Mesendoderm (in vitro differentiated cells): ENCODE measurements at regions not wholly inside any gene's neighbourhood (a gene's known extent, or its start where the extent isn't known, plus 50 kb on each side); places are given as distances from the start of the nearest gene placed in this dataset.
"Not testable (repeated sequence)": the region's sequence is repeated elsewhere in the genome, so short reads cannot be mapped to it uniquely, and the experiment has no call there.

Source experiments
- DNase-seq: peaks from one replicate; pipeline ENCODE4 v3.0.0; 2013
- H2AK5ac ChIP-seq: 2 replicates; pipeline ENCODE4 v1.6.1; 2013; ENCODE audit warnings: low read length, inconsistent platforms
- H2BK120ac ChIP-seq: 2 replicates; pipeline ENCODE4 v1.6.1; 2013; ENCODE audit warnings: low read depth, mild to moderate bottlenecking, low read length, moderate library complexity, mixed read lengths
- H2BK15ac ChIP-seq: replicated peaks from 2 replicates; pipeline ENCODE4 v1.6.1; 2013; ENCODE audit warnings: low read depth, mild to moderate bottlenecking, moderate library complexity
- H2BK5ac ChIP-seq: 2 replicates; pipeline ENCODE4 v1.6.1; 2013; ENCODE audit warnings: low read length, inconsistent platforms
- H3K18ac ChIP-seq: 2 replicates; pipeline ENCODE4 v1.6.1; 2013; ENCODE audit warnings: mild to moderate bottlenecking, low read length, mixed read lengths
- H3K23ac ChIP-seq: one replicate; pipeline ENCODE4 v1.6.1; 2013; ENCODE audit warnings: low read length
- H3K27ac ChIP-seq: 2 replicates; pipeline ENCODE4 v1.5.1; 2013; ENCODE audit warnings: low read depth, mild to moderate bottlenecking, inconsistent platforms, low read length, moderate library complexity
- H3K27me3 ChIP-seq: 2 replicates; pipeline ENCODE4 v1.6.1; 2013; ENCODE audit warnings: low read length, control low read depth, mild to moderate bottlenecking, inconsistent platforms; ENCODE audit not compliant: insufficient read depth, poor library complexity
- H3K36me3 ChIP-seq: 2 replicates; pipeline ENCODE4 v1.6.1; 2013; ENCODE audit warnings: low read length, inconsistent platforms; ENCODE audit not compliant: control insufficient read depth, insufficient read depth
- H3K4ac ChIP-seq: one replicate; pipeline ENCODE4 v1.6.1; 2013; ENCODE audit warnings: low read depth, mild to moderate bottlenecking, low read length, moderate library complexity
- H3K4me1 ChIP-seq: 2 replicates; pipeline ENCODE4 v1.6.1; 2013; ENCODE audit warnings: low read depth, low read length, inconsistent platforms; ENCODE audit not compliant: control insufficient read depth
- H3K4me2 ChIP-seq: 2 replicates; pipeline ENCODE4 v1.6.1; 2013; ENCODE audit warnings: low read length
- H3K4me3 ChIP-seq: 2 replicates; pipeline ENCODE4 v1.5.1; 2013; ENCODE audit warnings: mild to moderate bottlenecking, low read length
- H3K56ac ChIP-seq: one replicate; pipeline ENCODE4 v1.6.1; 2013; ENCODE audit warnings: low read length
- H3K79me1 ChIP-seq: 2 replicates; pipeline ENCODE4 v1.6.1; 2013; ENCODE audit warnings: low read length, inconsistent platforms
- H3K79me2 ChIP-seq: 2 replicates; pipeline ENCODE4 v1.6.1; 2013; ENCODE audit warnings: mild to moderate bottlenecking, low read length; ENCODE audit not compliant: control insufficient read depth, insufficient read depth
- H3K9ac ChIP-seq: 2 replicates; pipeline ENCODE4 v1.6.1; 2013; ENCODE audit warnings: low read length, inconsistent platforms
- H4K5ac ChIP-seq: one replicate; pipeline ENCODE4 v1.6.1; 2013; ENCODE audit warnings: low read length
- H4K8ac ChIP-seq: one replicate; pipeline ENCODE4 v1.6.1; 2013; ENCODE audit warnings: low read depth, mild to moderate bottlenecking, control low read depth, low read length, moderate library complexity
- WGBS: extraction: QIAGEN DNeasy Blood & Tissue Kit; methylation state at CpG from one replicate; pipeline ENCODE4 v1.1.7; 2013; ENCODE audit warnings: low lambda C conversion rate, missing lambda C conversion rate; ENCODE audit not compliant: insufficient coverage; ENCODE audit errors: extremely low coverage; 5-methylcytosine and 5-hydroxymethylcytosine counted together

GRCh38 chr3:198170781-198171180 is 210.8 kb downstream of the LMLN start:
- not testable (repeated sequence) for H3K9ac ChIP-seq, H3K4me2 ChIP-seq, H3K23ac ChIP-seq, DNase-seq, H2BK15ac ChIP-seq, H2BK5ac ChIP-seq, H4K8ac ChIP-seq, H3K4me1 ChIP-seq, H3K27me3 ChIP-seq, H3K4me3 ChIP-seq, H3K56ac ChIP-seq, H3K4ac ChIP-seq, H4K5ac ChIP-seq, H2BK120ac ChIP-seq, H3K27ac ChIP-seq, H3K36me3 ChIP-seq, H2AK5ac ChIP-seq, H3K79me1 ChIP-seq, H3K18ac ChIP-seq
- no CpG with 5 or more reads among the region's 1 CpG for WGBS
- H3K79me2 ChIP-seq: peaks cover 17% of the 10 kb centered on the region

- H3K79me1 ChIP-seq, H3K4me2 ChIP-seq, DNase-seq, H3K56ac ChIP-seq, H3K18ac ChIP-seq, H2BK120ac ChIP-seq, H3K23ac ChIP-seq, H3K9ac ChIP-seq, H3K4me1 ChIP-seq, H3K4me3 ChIP-seq, H3K27me3 ChIP-seq, H3K36me3 ChIP-seq, H3K27ac ChIP-seq, H3K4ac ChIP-seq, H2BK5ac ChIP-seq, H4K8ac ChIP-seq, H4K5ac ChIP-seq, H2AK5ac ChIP-seq, H2BK15ac ChIP-seq: not testable (repeated sequence)
- WGBS: 97% methylated on average over 3 of the region's 5 CpGs
- H3K79me2 ChIP-seq: peaks cover 17% of the 10 kb centered on the region
Observed at GRCh38 chr3:198173080-198173479, 213.1 kb downstream of the LMLN start.

- not testable (repeated sequence) for H3K4me1 ChIP-seq, H3K56ac ChIP-seq, H4K8ac ChIP-seq, H3K9ac ChIP-seq, H2BK120ac ChIP-seq, H3K4ac ChIP-seq, H2BK5ac ChIP-seq, H3K27me3 ChIP-seq, H3K79me1 ChIP-seq, H3K27ac ChIP-seq, H2AK5ac ChIP-seq, H3K36me3 ChIP-seq, H3K18ac ChIP-seq, H2BK15ac ChIP-seq, H3K4me2 ChIP-seq, H3K23ac ChIP-seq, H4K5ac ChIP-seq, DNase-seq, H3K4me3 ChIP-seq
- H3K79me2 ChIP-seq: peaks cover 12% of the 10 kb centered on the region
- 100% methylated on average over 1 of the region's 1 CpG for WGBS
Observed at GRCh38 chr3:198173929-198174574, 214.0 kb downstream of the LMLN start.
